NCI-H146 treated with DMSO at 0.1 percent for 48 hours (cell line): ENCODE measurements at regions not wholly inside any gene's neighbourhood (a gene's known extent, or its start where the extent isn't known, plus 50 kb on each side); places are given as distances from the start of the nearest gene placed in this dataset.
A peak's percentile ranks its signal among the peaks of the same experiment; 100 is the strongest.
"Not testable (repeated sequence)": the region's sequence is repeated elsewhere in the genome, so short reads cannot be mapped to it uniquely, and the experiment has no call there.

Experiments used
- DNase-seq: peaks from one replicate; lab custom pipeline; 2025; ENCODE audit not compliant: unreplicated experiment; lab: John Stamatoyannopoulos, UW

- DNase-seq: no peak
Measured at GRCh38 chr21:39083377-39084008, 99.8 kb downstream of the PSMG1 start.

GRCh38 chr21:39082656-39083376, 100.4 kb downstream of the PSMG1 start:
- peak; percentile 11 for DNase-seq

- DNase-seq: no peak
Measured at GRCh38 chr21:39080366-39080765, 102.9 kb downstream of the PSMG1 start.

GRCh38 chr21:39079617-39080016, 103.6 kb downstream of the PSMG1 start:
- DNase-seq: no peak

- DNase-seq: no peak
Measured at GRCh38 chr21:39078322-39079065, 104.8 kb downstream of the PSMG1 start.

- DNase-seq: no peak
Measured at GRCh38 chr21:39077876-39078275, 105.4 kb downstream of the PSMG1 start.

- no peak for DNase-seq
Measured at GRCh38 chr21:39074508-39074907, 108.7 kb downstream of the PSMG1 start.

GRCh38 chr21:39073717-39074116, 109.5 kb downstream of the PSMG1 start:
- DNase-seq: no peak

- no peak for DNase-seq
Measured at GRCh38 chr21:39073063-39073462, 110.2 kb downstream of the PSMG1 start.

GRCh38 chr21:39072468-39072867, 110.8 kb downstream of the PSMG1 start:
- no peak for DNase-seq

GRCh38 chr21:39071623-39072214, 111.5 kb downstream of the PSMG1 start:
- DNase-seq: no peak

GRCh38 chr21:39069856-39070255, 113.4 kb downstream of the PSMG1 start:
- DNase-seq: not testable (repeated sequence)

GRCh38 chr21:39066829-39067780, 116.1 kb downstream of the PSMG1 start:
- no peak for DNase-seq

- DNase-seq: no peak
Measured at GRCh38 chr21:39065917-39066316, 117.3 kb downstream of the PSMG1 start.

GRCh38 chr21:39064325-39065012, 118.8 kb downstream of the PSMG1 start:
- no peak for DNase-seq

- no peak for DNase-seq
Measured at GRCh38 chr21:39063517-39063916, 119.7 kb downstream of the PSMG1 start.

GRCh38 chr21:39062196-39062595, 121.1 kb downstream of the PSMG1 start:
- no peak for DNase-seq

- no peak for DNase-seq
Measured at GRCh38 chr21:39061766-39062165, 121.5 kb downstream of the PSMG1 start.

GRCh38 chr21:39060485-39061083, 122.7 kb downstream of the PSMG1 start:
- DNase-seq: no peak

GRCh38 chr21:39057121-39057520, 126.1 kb downstream of the PSMG1 start:
- DNase-seq: peak; percentile 13
